A549 (cell line): ENCODE measurements at regions not wholly inside any gene's neighbourhood (a gene's known extent, or its start where the extent isn't known, plus 50 kb on each side); places are given as distances from the start of the nearest gene placed in this dataset.

Experiments
- BHLHE40 ChIP-seq: IDR thresholded peaks from 2 replicates; pipeline ENCODE4 v1.6.1; 2012; ENCODE audit warnings: low read depth, low read length, inconsistent platforms
- CBX8 ChIP-seq: fragments of 200-600 bp; sonication (generic); IDR thresholded peaks from 2 replicates; pipeline ENCODE4 v1.6.1; 2016
- CHD2 ChIP-seq: fragments of 150-350 bp; IDR thresholded peaks from 2 replicates; pipeline ENCODE4 v1.6.1; 2014; ENCODE audit warnings: low read length; ENCODE audit not compliant: partially characterized antibody
- KDM5A ChIP-seq: fragments of 200-600 bp; sonication (generic); IDR thresholded peaks from 2 replicates; pipeline ENCODE4 v1.6.1; 2016; ENCODE audit warnings: antibody characterized with exemption, mild to moderate bottlenecking
- MYC ChIP-seq: IDR thresholded peaks from 2 replicates; pipeline ENCODE4 v1.6.1; 2012; ENCODE audit warnings: mild to moderate bottlenecking, inconsistent platforms, low read length, improper control_type of control experiment, borderline replicate concordance
- POLR2A ChIP-seq: IDR thresholded peaks from 2 replicates; pipeline ENCODE4 v1.6.1; 2012; ENCODE audit warnings: mild to moderate bottlenecking, low read length
- TP53 ChIP-seq: fragments of 250-450 bp; sonication (Bioruptor Pico); IDR thresholded peaks from 2 replicates; pipeline ENCODE4 v1.5.0; 2021; ENCODE audit warnings: mild to moderate bottlenecking, moderate library complexity
- TF ChIP-seq, protein P1 (sequence below): fragments of >200 bp; sonication (Bioruptor Twin); formaldehyde crosslinking; IDR thresholded peaks from 3 replicates; pipeline ENCODE4 v1.5.1; 2016
- TF ChIP-seq, protein P2 (sequence below): fragments of 200-600 bp; sonication (generic); IDR thresholded peaks from 2 replicates; pipeline ENCODE4 v1.6.1; 2016; ENCODE audit warnings: antibody characterized with exemption, mild to moderate bottlenecking, moderate library complexity

DNA sequence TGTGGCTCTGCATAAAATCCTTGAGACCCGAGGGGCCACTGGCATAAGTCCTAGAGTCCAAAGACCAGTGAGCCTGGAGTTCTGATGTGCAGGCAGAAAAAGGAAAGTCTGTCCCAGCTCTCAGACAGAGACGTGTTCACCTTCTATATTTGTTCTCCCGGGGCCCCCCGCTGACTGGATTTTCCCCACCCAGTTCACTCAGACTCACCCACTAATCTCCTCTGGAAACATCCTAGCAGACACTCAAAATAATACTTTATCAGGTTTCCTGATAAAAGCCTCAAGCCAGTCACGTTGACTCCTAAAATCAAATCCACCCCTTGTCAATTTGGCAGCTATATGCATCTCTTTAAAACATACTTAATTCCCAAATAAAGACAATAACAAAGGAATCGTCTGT is 1084.2 kb upstream of the NCAM2 start:
- TF ChIP-seq KDM5A (no peak), TP53 (CRISPR knock-in tag) (no peak), CBX8 (no peak), MYC (no peak), BHLHE40 (no peak), POLR2A (no peak), CHD2 (no peak)
- TF ChIP-seq, protein P1, sequence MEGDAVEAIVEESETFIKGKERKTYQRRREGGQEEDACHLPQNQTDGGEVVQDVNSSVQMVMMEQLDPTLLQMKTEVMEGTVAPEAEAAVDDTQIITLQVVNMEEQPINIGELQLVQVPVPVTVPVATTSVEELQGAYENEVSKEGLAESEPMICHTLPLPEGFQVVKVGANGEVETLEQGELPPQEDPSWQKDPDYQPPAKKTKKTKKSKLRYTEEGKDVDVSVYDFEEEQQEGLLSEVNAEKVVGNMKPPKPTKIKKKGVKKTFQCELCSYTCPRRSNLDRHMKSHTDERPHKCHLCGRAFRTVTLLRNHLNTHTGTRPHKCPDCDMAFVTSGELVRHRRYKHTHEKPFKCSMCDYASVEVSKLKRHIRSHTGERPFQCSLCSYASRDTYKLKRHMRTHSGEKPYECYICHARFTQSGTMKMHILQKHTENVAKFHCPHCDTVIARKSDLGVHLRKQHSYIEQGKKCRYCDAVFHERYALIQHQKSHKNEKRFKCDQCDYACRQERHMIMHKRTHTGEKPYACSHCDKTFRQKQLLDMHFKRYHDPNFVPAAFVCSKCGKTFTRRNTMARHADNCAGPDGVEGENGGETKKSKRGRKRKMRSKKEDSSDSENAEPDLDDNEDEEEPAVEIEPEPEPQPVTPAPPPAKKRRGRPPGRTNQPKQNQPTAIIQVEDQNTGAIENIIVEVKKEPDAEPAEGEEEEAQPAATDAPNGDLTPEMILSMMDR, result no peak
- TF ChIP-seq, protein P2, sequence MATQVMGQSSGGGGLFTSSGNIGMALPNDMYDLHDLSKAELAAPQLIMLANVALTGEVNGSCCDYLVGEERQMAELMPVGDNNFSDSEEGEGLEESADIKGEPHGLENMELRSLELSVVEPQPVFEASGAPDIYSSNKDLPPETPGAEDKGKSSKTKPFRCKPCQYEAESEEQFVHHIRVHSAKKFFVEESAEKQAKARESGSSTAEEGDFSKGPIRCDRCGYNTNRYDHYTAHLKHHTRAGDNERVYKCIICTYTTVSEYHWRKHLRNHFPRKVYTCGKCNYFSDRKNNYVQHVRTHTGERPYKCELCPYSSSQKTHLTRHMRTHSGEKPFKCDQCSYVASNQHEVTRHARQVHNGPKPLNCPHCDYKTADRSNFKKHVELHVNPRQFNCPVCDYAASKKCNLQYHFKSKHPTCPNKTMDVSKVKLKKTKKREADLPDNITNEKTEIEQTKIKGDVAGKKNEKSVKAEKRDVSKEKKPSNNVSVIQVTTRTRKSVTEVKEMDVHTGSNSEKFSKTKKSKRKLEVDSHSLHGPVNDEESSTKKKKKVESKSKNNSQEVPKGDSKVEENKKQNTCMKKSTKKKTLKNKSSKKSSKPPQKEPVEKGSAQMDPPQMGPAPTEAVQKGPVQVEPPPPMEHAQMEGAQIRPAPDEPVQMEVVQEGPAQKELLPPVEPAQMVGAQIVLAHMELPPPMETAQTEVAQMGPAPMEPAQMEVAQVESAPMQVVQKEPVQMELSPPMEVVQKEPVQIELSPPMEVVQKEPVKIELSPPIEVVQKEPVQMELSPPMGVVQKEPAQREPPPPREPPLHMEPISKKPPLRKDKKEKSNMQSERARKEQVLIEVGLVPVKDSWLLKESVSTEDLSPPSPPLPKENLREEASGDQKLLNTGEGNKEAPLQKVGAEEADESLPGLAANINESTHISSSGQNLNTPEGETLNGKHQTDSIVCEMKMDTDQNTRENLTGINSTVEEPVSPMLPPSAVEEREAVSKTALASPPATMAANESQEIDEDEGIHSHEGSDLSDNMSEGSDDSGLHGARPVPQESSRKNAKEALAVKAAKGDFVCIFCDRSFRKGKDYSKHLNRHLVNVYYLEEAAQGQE, result no peak
